Stimulated activated CD4-positive, alpha-beta T cell treated with anti-CD3 and anti-CD28 coated beads, Interleukin-4, amount 100 ng/mL, for 1 hour (primary cell): ENCODE measurements at regions not wholly inside any gene's neighbourhood (a gene's known extent, or its start where the extent isn't known, plus 50 kb on each side); places are given as distances from the start of the nearest gene placed in this dataset.
"Not testable (repeated sequence)": the region's sequence is repeated elsewhere in the genome, so short reads cannot be mapped to it uniquely, and the experiment has no call there.

Source experiments
- DNase-seq: peaks from one replicate; pipeline ENCODE4 v3.0.0-alpha.2; 2020

DNA sequence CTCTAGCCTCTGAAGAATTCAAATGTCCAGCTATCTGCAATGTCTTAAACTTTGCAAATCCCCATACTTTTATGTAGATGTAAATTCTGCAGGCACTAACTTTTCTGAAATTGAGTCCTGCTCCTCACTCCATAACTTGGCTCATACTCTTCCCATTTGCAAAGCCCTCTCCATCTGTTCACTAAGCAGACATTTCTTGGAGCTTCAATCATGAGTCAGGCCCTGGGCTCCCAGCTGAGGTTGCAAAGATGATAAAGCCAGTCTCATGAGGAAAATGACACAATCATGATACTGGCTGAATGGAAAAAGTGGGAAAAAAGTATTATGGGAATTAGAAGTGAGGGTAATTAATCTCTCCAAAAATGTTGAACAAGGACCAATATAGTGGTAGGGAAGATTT lies 507.6 kb downstream of the NR2F2 start:
- no peak for DNase-seq

DNA sequence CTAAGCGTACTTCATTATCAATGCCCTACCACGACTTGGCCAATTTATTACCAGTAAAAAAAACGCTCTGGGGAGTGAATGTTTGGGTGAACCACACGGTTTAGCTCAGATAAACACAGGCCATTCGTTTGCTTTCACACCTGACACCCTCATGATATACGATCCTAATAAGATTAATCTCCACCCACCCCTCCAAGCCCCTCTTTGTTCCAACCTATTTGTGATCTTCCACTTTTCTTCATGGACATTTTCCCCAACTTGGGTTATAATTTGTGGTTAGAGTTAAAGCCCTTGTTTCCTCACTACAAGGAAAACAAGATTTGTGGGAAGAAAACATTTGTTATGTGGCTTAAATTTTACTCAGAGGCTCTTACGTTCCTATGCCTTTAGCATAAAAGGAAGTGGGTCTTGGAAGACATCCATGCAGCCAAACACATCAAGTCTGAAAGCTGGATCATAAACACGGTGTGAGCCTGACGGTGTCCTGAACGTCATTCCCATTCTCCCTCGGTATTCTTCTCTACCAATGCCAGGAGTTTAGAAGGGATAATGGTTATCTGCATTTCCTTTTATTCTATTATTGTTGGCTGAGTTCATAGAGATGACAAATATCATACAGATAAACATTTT lies 518.9 kb downstream of the NR2F2 start:
- DNase-seq = no peak

DNA sequence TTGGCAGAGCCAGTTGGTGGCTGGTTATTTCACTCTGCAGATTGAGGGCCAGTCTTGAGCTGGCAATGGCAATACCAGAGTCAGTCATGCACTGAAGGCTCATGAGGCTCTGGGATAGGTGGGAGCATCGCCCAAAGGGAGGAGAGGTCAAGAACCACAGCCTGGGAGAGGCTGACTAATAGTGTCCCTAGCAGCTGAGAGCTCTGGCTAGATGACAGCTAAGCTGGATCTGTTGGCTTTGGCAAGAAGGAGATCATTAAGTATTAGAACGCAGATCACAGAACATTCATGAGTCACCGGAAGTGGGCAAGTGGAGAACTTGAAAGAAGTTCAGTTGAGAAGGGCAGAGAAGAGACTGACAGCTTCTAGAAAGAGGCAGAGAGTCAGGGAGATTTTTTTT lies 521.1 kb downstream of the NR2F2 start:
- DNase-seq = no peak

DNA sequence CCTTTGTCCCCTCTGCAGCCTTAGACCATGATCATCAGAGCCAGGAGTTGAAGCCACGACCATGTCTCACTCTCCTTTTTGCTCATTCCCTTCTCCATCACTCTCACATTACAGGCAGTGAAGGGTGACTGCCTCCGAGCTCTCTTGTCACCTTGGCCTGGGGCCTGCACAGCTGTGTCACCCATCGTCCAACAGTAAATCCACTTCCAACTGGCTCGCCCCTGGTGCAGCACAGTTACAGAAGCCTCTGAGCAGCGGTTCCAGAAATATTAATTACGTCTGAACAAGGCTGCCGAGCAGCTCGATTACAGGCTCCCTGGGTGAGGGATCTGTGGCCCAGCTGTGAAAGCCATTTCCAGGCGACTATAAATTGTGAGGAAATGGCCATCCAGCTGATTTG lies 528.2 kb downstream of the NR2F2 start:
- no peak for DNase-seq

DNA sequence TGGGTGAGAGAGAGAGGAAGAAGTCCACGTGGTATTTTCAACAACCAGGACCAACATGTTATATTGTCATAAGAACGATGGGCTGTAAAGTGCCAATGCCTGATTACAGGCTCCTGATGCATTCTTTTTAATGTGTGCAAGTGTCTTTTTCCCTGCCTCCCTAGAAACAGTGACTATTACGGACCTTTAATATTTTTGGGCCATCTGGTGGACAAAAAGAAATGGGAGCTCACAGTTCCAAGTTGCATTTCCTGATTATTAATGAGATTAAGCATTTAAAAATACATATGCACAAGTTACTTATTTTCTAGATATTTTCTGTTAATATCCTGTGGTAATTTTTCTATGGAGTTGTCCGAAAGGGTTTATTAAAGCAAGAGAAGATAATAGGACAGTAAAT lies 530.2 kb downstream of the NR2F2 start:
- DNase-seq = no peak

DNA sequence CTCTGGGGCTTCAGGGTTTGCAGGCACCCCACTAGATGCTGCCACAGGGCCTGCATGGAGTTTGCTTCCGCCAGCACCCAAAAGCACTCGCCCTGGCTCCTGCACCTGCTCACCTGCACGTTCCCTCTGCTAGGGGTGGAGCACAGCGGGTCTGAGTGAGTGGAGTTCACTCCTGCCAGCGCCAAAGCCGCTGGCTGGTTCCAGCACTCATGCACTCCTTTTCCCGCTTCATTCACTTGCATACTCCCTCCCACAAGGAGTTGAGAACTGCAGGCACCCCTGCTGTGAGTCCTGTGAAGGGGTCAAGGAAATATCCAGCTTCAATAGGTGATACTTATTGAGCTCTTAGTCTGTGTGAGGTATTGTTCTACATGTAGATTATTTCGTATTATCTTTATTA lies 537.5 kb downstream of the NR2F2 start:
- no peak for DNase-seq

DNA sequence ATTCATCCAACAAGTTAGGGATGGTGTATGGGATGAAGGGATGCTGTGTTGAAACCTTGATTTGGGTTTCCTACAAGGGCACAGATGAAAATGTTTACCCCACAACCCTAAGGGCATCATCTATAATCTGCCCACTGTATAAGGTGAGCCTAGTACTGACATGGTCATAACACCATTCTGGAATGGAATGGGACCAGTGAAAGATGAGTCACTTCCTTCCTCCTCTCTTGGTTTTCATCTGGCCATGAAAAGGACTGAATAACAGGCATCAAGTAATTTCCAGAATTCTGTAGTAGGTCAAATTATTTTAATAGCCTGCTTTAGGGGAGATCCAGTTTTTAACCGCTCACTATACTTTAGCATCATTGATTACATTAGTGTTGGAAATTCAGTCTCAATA lies 538.6 kb downstream of the NR2F2 start:
- no peak for DNase-seq

DNA sequence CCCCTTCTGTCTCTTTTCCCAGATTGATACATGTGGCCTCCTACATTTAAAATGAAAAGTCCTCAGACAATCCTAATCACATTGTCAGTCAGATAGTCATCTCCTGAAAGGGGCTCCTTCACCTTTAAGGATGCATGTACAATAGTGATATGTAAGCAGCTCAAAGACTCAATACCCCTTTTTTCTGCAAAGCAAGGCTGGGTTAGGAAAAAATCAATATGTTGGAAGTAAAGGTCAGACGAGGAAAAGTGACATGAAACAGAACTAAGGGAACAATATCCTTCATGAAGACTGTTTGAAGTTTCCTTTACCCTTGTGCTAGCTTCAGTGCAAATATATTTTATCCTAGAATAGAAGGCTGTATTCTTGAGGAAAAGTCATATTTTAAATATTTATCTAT lies 539.3 kb downstream of the NR2F2 start:
- DNase-seq = no peak

DNA sequence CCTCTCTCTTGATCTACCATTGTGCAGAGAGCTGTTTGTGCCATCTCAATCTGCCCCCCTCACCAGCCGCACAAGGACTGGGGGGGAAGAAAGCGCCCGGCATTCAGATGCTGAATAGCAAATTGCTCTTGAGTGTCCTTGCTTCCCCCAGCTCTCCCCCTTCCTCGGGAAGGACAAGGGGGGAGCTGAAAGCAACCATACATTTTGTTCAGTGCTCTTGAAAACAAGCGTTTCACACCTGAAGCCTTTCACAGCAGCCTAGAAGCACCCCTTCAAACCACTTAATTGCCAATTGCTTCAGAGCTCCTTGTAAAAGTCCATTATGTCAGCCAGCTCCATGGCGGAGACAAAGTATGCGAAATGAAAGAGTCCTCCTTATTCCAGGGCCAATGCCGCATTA lies 540.1 kb downstream of the NR2F2 start:
- DNase-seq = no peak

DNA sequence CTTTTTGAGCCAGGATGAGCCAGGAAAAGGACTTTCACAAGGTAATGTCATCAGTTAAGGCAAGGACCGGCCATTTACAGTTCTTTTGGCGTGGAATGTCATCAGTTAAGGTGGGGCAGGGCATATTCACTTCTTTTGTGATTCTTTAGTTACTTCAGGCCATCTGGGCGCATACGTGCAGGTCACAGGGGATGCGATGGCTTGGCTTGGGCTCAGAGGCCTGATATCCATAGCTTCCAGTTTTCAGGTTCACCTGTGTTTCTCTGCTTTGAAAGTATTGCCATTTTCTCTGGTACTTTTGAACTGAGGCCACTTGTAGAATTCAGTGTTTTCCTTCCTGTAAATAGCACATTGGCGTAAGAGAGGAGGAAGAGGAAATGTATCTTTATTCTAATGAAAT lies 546.9 kb downstream of the NR2F2 start:
- DNase-seq = not testable (repeated sequence)

DNA sequence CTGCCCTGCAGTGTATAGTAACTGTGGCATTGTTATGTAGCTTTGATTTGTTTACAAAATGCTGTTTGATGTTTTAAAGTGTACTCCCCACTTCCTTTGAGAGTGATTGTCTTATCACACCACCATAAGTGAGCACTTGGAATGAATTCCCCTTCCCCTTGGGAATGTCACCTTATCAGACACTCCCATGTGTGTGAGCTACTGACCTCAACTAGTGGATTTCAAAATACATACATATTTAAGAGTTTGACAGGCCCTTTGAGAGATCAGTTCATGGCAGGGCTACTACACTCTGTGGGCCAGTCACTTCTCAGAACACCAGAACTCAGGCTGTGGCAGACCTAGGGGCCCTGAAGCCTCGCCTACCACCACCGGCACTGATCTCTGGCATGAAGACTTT lies 547.6 kb downstream of the NR2F2 start:
- DNase-seq = no peak

DNA sequence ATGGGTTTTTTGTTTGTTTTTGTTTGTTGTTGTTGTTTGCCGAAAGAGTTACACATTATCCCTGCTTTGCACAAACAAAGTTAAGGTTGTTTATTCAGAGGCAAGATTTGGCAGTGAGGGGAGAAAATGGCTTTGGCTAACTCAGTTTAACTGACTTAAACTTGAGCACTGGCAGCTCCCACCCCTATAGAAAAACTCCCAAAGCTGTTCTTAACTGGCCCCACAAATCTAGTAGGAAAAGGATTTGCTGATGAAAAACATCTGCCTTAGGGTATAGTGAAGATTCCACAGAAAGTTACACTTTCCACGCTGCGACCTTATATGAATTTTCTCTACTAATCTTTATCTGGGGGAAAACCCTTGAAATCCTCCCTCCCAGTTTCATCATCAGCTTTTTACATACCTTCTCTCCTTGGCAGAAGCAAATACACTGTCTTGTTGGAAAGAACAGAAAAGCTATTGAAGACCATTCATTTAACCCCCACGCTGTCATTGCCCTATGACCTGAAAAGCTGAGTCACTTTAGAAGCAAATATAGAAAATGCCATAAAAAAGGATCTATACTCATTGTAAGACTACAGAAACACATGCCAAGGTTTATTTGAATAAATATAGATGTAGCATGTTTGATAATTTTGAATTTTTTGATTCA lies 551.7 kb downstream of the NR2F2 start:
- no peak for DNase-seq

DNA sequence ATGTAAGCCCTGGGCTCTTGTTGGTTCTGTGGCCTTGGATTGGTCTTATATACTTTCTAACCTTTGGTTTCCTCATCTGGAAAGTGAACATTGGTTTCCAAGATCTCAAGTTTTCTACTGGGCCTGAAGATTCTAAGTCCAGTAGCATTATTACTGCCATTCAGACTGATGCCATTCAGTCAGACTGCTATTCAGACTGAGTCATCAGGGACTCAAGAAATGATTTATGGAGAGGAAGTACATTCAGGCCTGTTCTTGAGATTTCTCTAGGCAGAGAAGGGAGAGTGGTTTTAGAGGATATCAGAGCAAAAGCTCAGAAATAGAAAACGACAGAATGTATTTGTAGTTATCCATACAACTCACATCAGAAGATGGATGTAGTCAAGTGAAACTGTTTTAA lies 557.2 kb downstream of the NR2F2 start:
- no peak for DNase-seq

DNA sequence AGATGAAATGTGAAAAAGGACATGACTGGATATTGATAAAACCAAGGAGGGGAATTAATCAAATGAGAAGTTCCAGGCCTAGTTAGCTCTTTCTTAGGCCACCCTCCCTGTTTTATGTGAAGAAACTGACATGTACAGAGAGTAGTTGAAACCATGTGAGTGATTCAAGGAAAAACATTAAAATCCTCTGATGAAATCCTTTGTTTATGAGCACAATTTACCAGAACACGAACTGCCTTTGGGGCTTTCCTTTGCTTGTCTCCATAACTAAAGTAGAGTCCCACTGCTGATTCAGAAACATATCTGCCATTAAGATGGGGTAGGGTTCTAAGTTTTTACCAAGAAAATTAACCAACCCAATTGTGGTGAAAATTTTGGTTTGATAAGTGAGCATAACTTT lies 558.3 kb downstream of the NR2F2 start:
- no peak for DNase-seq

DNA sequence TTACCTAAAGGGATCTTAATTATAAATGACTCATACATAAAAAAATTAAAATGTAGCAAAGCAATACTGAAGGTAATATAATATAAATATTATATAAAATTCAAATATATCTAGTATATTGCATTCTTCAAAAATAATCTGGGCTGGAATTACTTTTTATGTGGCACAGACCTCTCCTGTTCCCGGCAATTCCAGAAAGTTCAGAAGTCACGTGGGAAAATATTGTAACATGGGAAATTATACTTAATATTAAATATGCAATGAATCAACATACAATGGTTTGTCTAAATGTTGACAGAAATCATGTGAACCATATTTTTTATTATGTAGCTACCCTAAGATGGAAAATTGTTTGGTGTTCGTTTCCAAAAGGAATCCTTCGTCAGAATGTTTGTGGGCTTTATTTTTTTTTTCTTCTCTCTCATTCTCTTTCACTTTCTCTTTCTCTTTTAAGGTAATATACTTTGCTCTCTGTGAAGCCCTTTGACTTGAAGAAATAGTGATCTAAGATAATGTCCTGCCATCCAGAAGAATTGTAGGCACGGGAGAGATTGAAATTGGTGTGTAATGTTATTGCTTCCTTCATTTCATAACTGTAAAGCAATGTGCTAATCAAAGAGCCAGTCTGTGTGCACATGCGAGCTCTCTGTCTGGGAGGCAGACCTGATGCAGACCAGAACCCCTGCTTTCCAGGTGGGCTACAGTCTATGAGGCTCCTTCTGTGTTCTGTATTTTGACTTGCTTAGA lies 559.4 kb downstream of the NR2F2 start:
- no peak for DNase-seq

DNA sequence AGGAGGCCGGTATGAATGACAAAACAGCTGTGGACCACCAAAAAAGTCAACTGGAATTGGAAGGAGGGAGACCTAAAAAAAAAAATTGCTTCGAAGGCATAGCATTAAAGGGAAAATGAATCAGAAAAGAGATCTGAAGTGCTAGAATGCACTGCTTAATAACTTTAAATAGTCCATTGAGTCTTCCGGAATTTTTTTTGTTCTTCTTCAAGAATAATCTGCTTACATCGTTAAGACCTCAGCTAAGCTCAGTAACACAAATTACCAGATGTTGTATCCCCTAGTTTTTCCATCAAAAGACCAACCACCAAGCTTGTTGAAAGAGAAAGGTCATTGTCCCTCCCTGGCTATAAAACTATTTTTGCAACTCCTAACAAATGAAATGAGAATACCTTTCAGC lies 560.5 kb downstream of the NR2F2 start:
- DNase-seq = no peak

DNA sequence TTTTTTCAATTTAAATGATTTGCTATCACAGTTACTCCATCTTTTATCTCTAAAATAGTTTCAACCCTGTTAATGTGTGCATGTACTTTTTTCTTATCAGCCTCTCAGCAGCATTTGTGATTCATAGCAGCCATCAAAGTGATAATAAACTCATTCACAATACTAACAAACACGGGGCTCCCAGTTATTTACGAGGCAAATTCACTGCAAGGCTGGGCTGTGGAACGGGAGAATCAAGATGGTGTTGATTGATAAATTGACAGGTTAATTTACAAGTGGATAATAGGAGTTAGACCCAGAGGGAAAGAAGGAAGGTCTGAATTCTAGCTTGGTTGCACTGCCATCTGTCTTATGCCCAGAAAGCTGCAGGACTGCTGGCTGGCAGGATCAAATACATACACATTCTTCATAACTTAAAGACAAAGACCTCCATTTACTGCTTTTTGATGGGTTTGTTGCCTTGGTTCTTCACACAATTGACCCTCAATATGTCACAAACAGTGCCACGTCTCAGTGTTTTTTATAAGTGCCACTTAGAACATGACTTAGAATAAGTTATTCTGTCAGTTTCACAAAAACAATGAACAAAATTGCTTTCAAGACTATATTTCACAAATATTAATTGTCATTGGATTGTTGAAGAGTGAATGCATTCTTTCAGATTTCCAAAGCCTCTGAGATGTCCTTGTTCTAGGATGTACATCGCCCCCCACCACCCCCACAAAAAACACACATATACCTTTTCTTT lies 562.8 kb downstream of the NR2F2 start:
- DNase-seq = no peak

DNA sequence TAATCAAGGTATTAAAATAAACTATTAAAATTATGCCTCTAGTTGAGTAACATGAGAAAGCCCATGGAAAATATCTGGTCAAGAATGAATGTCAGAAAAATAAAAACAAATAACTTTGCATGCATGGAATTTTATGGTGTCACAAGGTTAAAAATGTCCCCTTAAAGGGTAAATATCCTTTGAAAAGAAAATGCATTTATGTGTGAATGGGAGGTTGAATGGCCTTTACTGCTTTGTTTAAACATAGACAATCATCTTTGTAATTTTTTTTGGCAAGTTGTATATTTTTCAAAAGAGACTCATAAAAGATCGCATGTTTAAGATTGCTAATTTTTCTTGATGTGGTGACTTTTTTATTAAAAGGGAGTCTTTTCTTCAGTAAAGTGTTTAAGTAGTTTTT lies 564.2 kb downstream of the NR2F2 start:
- DNase-seq = no peak

DNA sequence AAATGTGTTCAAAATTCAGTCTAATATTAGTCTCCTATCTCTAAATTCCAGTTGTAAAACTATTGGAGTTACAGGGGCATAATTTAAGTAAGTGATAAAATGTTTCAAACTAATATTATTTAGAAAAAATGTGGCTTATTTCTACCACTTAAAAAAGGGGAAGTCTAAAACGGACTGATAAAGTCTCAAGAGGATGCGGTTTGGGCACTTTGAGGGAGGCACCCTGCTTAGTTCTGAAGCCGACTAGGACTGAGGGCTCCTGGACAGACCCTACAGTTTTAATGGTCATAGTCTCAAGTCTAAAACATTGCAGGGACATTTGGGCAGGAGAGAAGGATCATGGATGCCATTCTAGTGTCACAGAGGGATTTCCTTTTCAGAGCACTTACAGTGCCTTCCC lies 566.3 kb downstream of the NR2F2 start:
- DNase-seq = no peak

DNA sequence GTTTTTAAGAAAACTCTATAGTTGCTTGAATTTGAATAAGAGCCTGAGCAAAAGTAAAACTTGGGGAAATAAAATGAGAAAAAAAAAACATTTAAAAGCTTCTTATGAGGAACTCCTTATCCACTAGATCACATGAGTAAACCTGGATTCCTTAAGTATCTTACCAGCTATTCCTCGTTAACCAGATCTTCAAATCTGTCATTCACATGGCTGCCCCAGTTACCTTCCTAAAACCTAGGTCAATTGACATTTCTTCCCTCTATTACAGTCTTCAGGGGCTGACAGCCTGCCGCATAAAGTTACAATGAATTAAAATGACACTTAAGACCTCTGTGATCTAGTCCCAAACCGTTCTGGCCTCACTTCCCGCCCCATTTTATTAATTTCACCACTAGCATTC lies 583.6 kb downstream of the NR2F2 start:
- no peak for DNase-seq

DNA sequence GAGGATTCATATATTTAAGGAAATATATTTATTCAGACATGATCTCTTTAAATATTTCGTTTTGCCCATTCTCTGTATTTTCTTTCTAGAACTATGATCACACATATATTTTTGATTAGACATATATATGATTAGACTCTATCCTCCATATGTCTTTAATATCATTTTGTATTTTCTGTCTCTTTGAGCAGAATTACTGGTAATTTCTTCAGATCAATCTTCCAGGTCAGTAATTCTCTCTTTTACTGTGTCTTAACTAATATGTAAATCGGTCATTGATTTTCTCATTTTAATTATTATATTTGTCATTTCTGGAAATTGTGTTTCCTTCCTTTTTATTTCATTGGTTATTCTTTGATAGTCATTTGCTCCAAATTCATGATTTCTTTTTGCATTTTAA lies 586.2 kb downstream of the NR2F2 start:
- DNase-seq = no peak

DNA sequence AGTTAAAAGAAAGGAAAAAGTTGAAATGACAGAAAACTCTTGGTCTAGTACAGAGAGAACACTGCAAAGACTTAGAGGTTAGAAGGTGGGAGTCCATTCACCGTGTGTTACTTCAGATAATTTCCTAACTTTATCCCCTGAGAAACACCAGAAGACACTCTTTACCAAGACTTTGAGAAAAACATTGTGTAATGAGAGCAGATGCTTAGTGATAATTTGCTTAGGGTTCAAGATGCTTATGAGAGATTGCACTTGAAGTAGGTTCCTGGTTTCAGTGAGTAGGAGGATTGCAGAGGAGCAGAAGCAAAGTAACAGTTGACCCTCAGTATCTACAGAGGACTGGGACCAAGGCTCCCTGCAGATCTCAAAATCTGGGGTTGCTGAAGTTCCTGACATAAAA lies 594.1 kb downstream of the NR2F2 start:
- no peak for DNase-seq

DNA sequence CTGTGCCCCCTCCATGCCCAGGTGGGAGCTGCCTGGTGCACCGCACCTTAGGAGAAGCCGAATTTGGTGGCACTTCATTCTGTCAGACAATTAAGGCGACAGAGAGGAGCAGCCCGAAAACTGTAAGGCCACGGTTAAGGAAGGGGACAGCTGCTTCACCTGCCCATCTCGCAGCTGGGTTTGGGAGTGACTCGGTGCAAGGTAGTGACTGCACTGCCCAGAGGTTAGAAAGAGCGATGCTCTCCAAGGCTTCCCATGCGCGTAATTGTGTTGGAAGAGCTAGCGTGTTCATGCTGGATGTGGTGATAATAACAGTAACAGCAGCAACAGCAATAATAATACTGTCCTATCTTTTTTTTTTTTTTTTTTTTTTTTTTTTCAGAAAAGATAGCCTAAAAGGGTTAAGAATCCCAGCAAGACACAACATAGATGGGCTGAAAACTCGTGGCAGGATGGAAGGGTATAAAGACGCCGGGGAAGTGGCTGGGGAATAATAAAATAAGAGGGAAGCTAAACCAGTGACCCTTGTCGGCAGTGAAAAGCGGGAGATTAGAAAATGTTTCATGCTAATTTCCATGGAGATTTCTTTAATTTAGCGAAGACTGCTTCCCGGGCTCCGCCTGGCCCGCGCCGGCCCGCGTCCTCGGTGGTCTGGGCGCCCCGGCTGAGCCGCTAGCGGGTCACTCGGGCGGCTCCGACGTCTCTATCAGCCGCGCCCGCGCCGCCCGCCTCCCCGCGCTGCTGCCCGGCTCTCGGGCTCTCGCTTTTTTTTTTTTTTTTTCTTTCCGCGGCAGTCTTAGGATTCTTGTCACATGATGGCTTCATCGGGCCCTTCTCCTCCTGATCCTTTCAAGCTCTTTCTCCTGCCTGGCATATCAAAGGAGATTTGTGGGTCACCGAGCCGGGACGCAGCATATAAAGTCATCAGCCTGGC lies 617.1 kb downstream of the NR2F2 start:
- no peak for DNase-seq
